HCT116 (cell line): ENCODE measurements at regions not wholly inside any gene's neighbourhood (a gene's known extent, or its start where the extent isn't known, plus 50 kb on each side); places are given as distances from the start of the nearest gene placed in this dataset.

Experiments used
- ATAC-seq: fragments of 200-7000 bp; cut with Tn5 transposase; 2 replicates; pipeline ENCODE4 v1.9.1; 2020; ENCODE audit warnings: mild to moderate bottlenecking, moderate library complexity
- BruUV-seq: library from RNA; stranded (reverse); fragments of 400-500 nt; replicated peaks from 2 replicates; lab custom pipeline; 2021; lab: Mats Ljungman, UMichigan
- CTCF ChIA-PET: fragments of 300-600 bp; sonication (Branson Sonifier 250); formaldehyde crosslinking; loops from one replicate; lab custom pipeline; 2021; ENCODE audit warnings: antibody characterized with exemption; lab: Charles Lee
- POLR2A ChIA-PET: fragments of 300-600, 350-600 bp; sonication (Branson Sonifier 250); formaldehyde crosslinking; loops from one replicate; lab custom pipeline; 2021; ENCODE audit warnings: antibody characterized with exemption; lab: Charles Lee
- RAD21 ChIA-PET, 2 experiments: fragments of 300-600 bp; sonication (Branson Sonifier 250); formaldehyde crosslinking; loops; one replicate each; lab custom pipeline; 2023; ENCODE audit warnings: low total read pairs in 2 of 2; ENCODE audit not compliant: uncharacterized antibody in 2 of 2, unreplicated experiment in 2 of 2, low non-redundant PET in 1 of 2; lab: Charles Lee
- DNase-seq: peaks from one replicate; pipeline ENCODE4 v3.0.0-alpha.2; 2010; ENCODE audit warnings: low read depth, low spot score
- H2AFZ ChIP-seq: fragments of 200-600 bp; shearing (Covaris generic), sonication (generic); 2 replicates; pipeline ENCODE4 v1.6.1; 2017; ENCODE audit warnings: low read depth, mixed run types, mixed read lengths, antibody characterized with exemption, low read length; ENCODE audit not compliant: poor library complexity, severe bottlenecking
- H3K27ac ChIP-seq: 2 replicates; pipeline ENCODE4 v1.5.1; 2012; ENCODE audit warnings: low read depth, low read length
- H3K27me3 ChIP-seq: fragments of 200-600 bp; sonication (generic); 2 replicates; pipeline ENCODE4 v1.6.1; 2016; ENCODE audit warnings: mixed run types, low read length, mixed read lengths; ENCODE audit not compliant: insufficient read depth
- H3K36me3 ChIP-seq, 2 experiments: fragments of 200-500 bp in 1 of 2; fragments of 200-600 bp in 1 of 2; sonication (Bioruptor generic) in 1 of 2; sonication (generic) in 1 of 2; 2 replicates each; pipeline versions ENCODE4 v1.5.1 to v1.6.1; 2014 to 2016; ENCODE audit warnings: low read length in 2 of 2, inconsistent platforms in 1 of 2, mixed read lengths in 1 of 2, mixed run types in 1 of 2; ENCODE audit not compliant: insufficient read depth in 2 of 2, control insufficient read depth in 1 of 2
- H3K4me1 ChIP-seq, 2 experiments: fragments of 200-600 bp in 1 of 2; sonication (generic) in 1 of 2; 2 replicates each; pipeline versions ENCODE4 v1.5.1 to v1.6.1; 2012 to 2017; ENCODE audit warnings: low read length in 2 of 2, inconsistent platforms in 1 of 2, mild to moderate bottlenecking in 1 of 2, mixed read lengths in 1 of 2, mixed run types in 1 of 2, moderate library complexity in 1 of 2; ENCODE audit not compliant: insufficient read depth in 2 of 2, control insufficient read depth in 1 of 2
- H3K4me2 ChIP-seq: fragments of 200-600 bp; sonication (generic); 2 replicates; pipeline ENCODE4 v1.6.1; 2017; ENCODE audit warnings: mixed run types, low read length, mixed read lengths
- H3K4me3 ChIP-seq, 2 experiments: fragments of 200-600 bp in 1 of 2; sonication (generic) in 1 of 2; replicated peaks in 1 of 2; 2 replicates each; pipeline ENCODE4 v1.5.1; 2011 to 2016; ENCODE audit warnings: low read length in 2 of 2, control low read depth in 1 of 2, low read depth in 1 of 2, mild to moderate bottlenecking in 1 of 2, mixed read lengths in 1 of 2, mixed run types in 1 of 2
- H3K79me2 ChIP-seq: fragments of 200-600 bp; sonication (generic); 2 replicates; pipeline ENCODE4 v1.6.1; 2017; ENCODE audit warnings: mild to moderate bottlenecking, mixed run types, low read length, moderate library complexity, mixed read lengths; ENCODE audit not compliant: insufficient read depth
- H3K9ac ChIP-seq: fragments of 200-600 bp; sonication (generic); 2 replicates; pipeline ENCODE4 v1.6.1; 2016; ENCODE audit warnings: low read length, mixed read lengths
- H3K9me2 ChIP-seq: fragments of 200-600 bp; sonication (generic), shearing (Covaris generic); 2 replicates; pipeline ENCODE4 v1.6.1; 2017; ENCODE audit warnings: mixed run types, mild to moderate bottlenecking, moderate library complexity; ENCODE audit not compliant: insufficient read depth
- H3K9me3 ChIP-seq, 2 experiments: fragments of 200-500 bp in 1 of 2; fragments of 200-600 bp in 1 of 2; sonication (Bioruptor generic) in 1 of 2; sonication (generic) in 1 of 2; 2 replicates each; pipeline ENCODE4 v1.6.1; 2014 to 2017; ENCODE audit warnings: low read length in 2 of 2, mixed read lengths in 2 of 2, inconsistent platforms in 1 of 2, low read depth in 1 of 2, mild to moderate bottlenecking in 1 of 2, mixed run types in 1 of 2, moderate library complexity in 1 of 2; ENCODE audit not compliant: control insufficient read depth in 1 of 2, insufficient read depth in 1 of 2
- H4K20me1 ChIP-seq: fragments of 200-600 bp; sonication (generic), shearing (Covaris generic); 2 replicates; pipeline ENCODE4 v1.6.1; 2017; ENCODE audit warnings: mixed run types, mild to moderate bottlenecking, moderate library complexity; ENCODE audit not compliant: insufficient read depth
- ATF3 ChIP-seq: IDR thresholded peaks from 2 replicates; pipeline ENCODE4 v1.6.1; 2012
- CBX3 ChIP-seq: IDR thresholded peaks from 2 replicates; pipeline ENCODE4 v1.6.1; 2012; ENCODE audit warnings: low read depth
- CEBPB ChIP-seq: IDR thresholded peaks from 2 replicates; pipeline ENCODE4 v1.6.1; 2012; ENCODE audit warnings: low read depth
- CTCF ChIP-seq, 3 experiments: fragments of 200-600 bp in 1 of 3; sonication (generic) in 1 of 3; IDR thresholded peaks in 2 of 3; conservative IDR thresholded peaks in 1 of 3; 2 replicates each; pipeline ENCODE4 v1.5.1; 2012 to 2017; ENCODE audit warnings: low read depth in 2 of 3, low read length in 2 of 3, antibody characterized with exemption in 1 of 3, borderline replicate concordance in 1 of 3, control low read depth in 1 of 3, mild to moderate bottlenecking in 1 of 3, mixed read lengths in 1 of 3, mixed run types in 1 of 3, moderate library complexity in 1 of 3; ENCODE audit not compliant: insufficient read depth in 1 of 3
- EGR1 ChIP-seq: IDR thresholded peaks from 2 replicates; pipeline ENCODE4 v1.6.1; 2012; ENCODE audit warnings: low read depth
- ELF1 ChIP-seq: IDR thresholded peaks from 2 replicates; pipeline ENCODE4 v1.6.1; 2012; ENCODE audit warnings: low read depth, borderline replicate concordance
- EZH2phosphoT487 ChIP-seq: fragments of 200-600 bp; IDR thresholded peaks from 2 replicates; pipeline ENCODE4 v1.6.1; 2018; ENCODE audit warnings: antibody characterized with exemption, borderline replicate concordance
- FOSL1 ChIP-seq: IDR thresholded peaks from 2 replicates; pipeline ENCODE4 v1.6.1; 2012; ENCODE audit warnings: low read depth
- JUND ChIP-seq: IDR thresholded peaks from 2 replicates; pipeline ENCODE4 v1.6.1; 2012
- MAX ChIP-seq: IDR thresholded peaks from 2 replicates; pipeline ENCODE4 v1.6.1; 2012
- POLR2AphosphoS5 ChIP-seq: IDR thresholded peaks from 2 replicates; pipeline ENCODE4 v1.6.1; 2011; ENCODE audit warnings: mild to moderate bottlenecking, low read depth, low read length, moderate library complexity
- SIN3A ChIP-seq: IDR thresholded peaks from 2 replicates; pipeline ENCODE4 v1.6.1; 2012; ENCODE audit warnings: low read depth
- SP1 ChIP-seq: IDR thresholded peaks from 2 replicates; pipeline ENCODE4 v1.6.1; 2012; ENCODE audit warnings: low read depth
- SRF ChIP-seq: IDR thresholded peaks from 2 replicates; pipeline ENCODE4 v1.6.1; 2012; ENCODE audit warnings: low read depth
- TCF7L2 ChIP-seq: IDR thresholded peaks from 2 replicates; pipeline ENCODE4 v1.7.0; 2011; ENCODE audit warnings: borderline replicate concordance, inconsistent platforms; ENCODE audit not compliant: insufficient read depth, insufficient read length; ENCODE audit errors: extremely low read depth
- YY1 ChIP-seq: IDR thresholded peaks from 2 replicates; pipeline ENCODE4 v1.6.1; 2011; ENCODE audit warnings: low read length, low read depth, moderate library complexity, mild to moderate bottlenecking; ENCODE audit not compliant: insufficient replicate concordance; ENCODE audit errors: extremely low read depth
- ZBTB33 ChIP-seq: IDR thresholded peaks from 2 replicates; pipeline ENCODE4 v1.6.1; 2011; ENCODE audit warnings: mild to moderate bottlenecking, low read length, moderate library complexity; ENCODE audit not compliant: insufficient replicate concordance; ENCODE audit errors: extremely low read depth
- ZFX ChIP-seq: fragments of 450-650 bp; IDR thresholded peaks from 2 replicates; pipeline ENCODE4 v1.6.1; 2017
- ZNF274 ChIP-seq: fragments of 200-500 bp; sonication (Bioruptor generic); IDR thresholded peaks from 2 replicates; pipeline ENCODE4 v1.6.1; 2014; ENCODE audit warnings: mild to moderate bottlenecking, low read depth, low read length, inconsistent platforms
- intact Hi-C: fragments of 100-400 bp; cut with micrococcal nuclease; formaldehyde crosslinking; loops from 2 replicates; pipeline ENCODE4 v1.10.0; 2022

- CTCF ChIA-PET = no interaction called here
- Histone ChIP-seq H3K79me2 (no peaks in the 10 kb centered on the region), H3K9ac (no peak overlapping the region), H3K36me3 (no peaks in the 10 kb centered on the region), H3K4me1 (no peaks in the 10 kb centered on the region), H3K27ac (no peak overlapping the region), H3K9me3 (peaks cover 5 to 19% of the 10 kb centered on the region in 2 experiments; a peak in 2 of 4 replicates), H4K20me1 (no peaks in the 10 kb centered on the region), H3K4me3 (no peak overlapping the region), H3K4me2 (no peak overlapping the region), H3K27me3 (no peaks in the 10 kb centered on the region), H2AFZ (no peak overlapping the region), H3K9me2 (no peaks in the 10 kb centered on the region)
- RAD21 ChIA-PET = no interaction called here
- BruUV-seq = no TSS peak
- ATAC-seq (no peak), DNase-seq (no peak)
- POLR2A ChIA-PET = no interaction called here
- intact Hi-C loops = no loop called here
- no peak for TF ChIP-seq CBX3
- no peak for TF ChIP-seq YY1
- TF ChIP-seq CTCF (IDR thresholded peaks at IDR 0.05 in 2 of 3, conservative IDR thresholded peaks at IDR 0.05 in 1 of 3; ENCODE audit: borderline replicate concordance in 1 of 3, insufficient read depth in 1 of 3, low read depth in 2 of 3, low read length in 2 of 3) = no peak
- TF ChIP-seq ZFX = no peak
- no peak for TF ChIP-seq ZBTB33
- TF ChIP-seq EZH2phosphoT487 = no peak
- no peak for TF ChIP-seq SIN3A
- no peak for TF ChIP-seq ELF1
- no peak for TF ChIP-seq CEBPB
- TF ChIP-seq SP1 = no peak
- no peak for TF ChIP-seq EGR1
- no peak for TF ChIP-seq FOSL1
- no peak for TF ChIP-seq MAX
- no peak for TF ChIP-seq ATF3
- no peak for TF ChIP-seq POLR2AphosphoS5
- TF ChIP-seq ZNF274 = no peak
- no peak for TF ChIP-seq JUND
- TF ChIP-seq SRF = no peak
- TF ChIP-seq TCF7L2 = no peak
Observed at GRCh38 chr16:59385959-59386358, 651.8 kb upstream of the GOT2 start.
